WI38 (cell line): ENCODE measurements at regions not wholly inside any gene's neighbourhood (a gene's known extent, or its start where the extent isn't known, plus 50 kb on each side); places are given as distances from the start of the nearest gene placed in this dataset.

Source experiments
- H3K4me3 ChIP-seq: 2 replicates; pipeline ENCODE4 v1.5.1; 2011; ENCODE audit warnings: low read depth, mild to moderate bottlenecking, control low read depth, low read length
- CTCF ChIP-seq: IDR thresholded peaks from 2 replicates; pipeline ENCODE4 v1.5.1; 2012; ENCODE audit warnings: low read depth, mild to moderate bottlenecking, control low read depth, low read length

GRCh38 chr6:156030053-156030452 lies 574.4 kb upstream of the NOX3 start:
- H3K4me3 ChIP-seq = no peak overlapping the region
- no peak for TF ChIP-seq CTCF

DNA sequence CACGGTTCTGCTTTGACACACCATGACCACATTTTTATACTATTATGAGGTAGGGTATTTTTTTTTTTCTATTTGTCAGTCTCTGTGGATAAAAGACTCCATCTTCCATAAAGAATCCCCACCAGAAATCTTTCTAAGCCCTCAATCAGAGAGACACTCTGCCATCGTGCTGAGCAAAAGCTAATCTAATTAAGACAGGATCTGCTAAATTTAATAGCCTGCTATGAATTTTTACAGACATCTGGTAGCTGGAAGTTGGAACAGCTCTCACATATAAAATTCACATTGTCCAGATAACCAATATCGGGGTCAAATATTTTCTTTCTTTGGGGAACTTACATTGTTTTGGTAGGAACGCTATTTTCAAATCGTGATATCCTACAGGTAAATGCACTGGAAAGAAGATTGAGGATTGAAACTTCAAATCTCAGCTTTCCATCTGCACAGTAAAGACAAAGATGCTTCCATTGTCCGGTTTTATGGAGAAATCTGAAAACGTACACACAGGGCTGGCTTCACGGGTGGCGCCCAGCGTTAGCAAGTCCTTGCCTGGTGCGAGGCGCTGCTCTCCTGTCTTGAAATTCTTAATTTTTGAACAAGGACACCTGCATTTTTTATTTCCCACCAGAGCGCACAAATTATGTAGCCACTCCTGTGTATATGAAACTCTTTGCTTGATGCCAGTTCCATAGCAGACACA lies 573.8 kb upstream of the NOX3 start:
- H3K4me3 ChIP-seq = no peak overlapping the region
- TF ChIP-seq CTCF = no peak

DNA sequence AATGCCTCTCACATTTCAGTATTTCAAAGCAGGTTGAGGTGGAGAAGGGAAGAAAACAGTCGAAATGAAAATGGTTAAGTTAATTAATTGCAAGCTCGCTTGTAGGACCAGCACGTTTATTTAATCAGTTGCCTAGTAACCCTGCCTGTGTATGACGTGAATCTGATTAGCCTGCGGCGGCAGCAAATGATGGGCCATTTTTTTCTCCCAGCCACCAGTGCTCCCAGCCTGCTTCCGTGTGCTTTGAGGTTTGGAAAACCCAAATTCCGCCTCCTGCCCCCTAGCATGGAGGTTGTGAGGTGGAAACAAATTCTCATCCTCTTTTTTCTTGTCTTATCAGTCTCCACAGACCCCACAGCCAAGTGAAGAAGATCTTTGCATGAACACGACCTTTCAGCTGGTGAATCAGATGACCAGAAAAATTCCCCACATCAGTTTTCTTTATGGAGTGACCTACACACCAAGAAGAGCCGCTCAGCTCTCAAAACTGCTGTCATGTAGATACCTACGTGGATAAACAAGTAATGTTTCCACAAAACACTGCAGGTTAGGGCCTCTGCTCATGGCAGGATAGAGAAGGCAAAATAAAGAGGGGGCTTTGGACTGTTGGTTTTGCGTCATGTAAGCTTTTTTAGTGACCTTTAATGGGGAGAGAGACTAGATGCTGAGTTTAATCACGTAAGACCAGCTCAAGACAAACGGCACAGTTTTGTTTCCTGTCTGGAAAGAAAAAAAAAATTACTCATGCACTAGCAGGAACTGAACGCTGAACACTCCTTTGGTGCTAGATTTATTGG lies 572.9 kb upstream of the NOX3 start:
- no peak overlapping the region for H3K4me3 ChIP-seq
- TF ChIP-seq CTCF = no peak

DNA sequence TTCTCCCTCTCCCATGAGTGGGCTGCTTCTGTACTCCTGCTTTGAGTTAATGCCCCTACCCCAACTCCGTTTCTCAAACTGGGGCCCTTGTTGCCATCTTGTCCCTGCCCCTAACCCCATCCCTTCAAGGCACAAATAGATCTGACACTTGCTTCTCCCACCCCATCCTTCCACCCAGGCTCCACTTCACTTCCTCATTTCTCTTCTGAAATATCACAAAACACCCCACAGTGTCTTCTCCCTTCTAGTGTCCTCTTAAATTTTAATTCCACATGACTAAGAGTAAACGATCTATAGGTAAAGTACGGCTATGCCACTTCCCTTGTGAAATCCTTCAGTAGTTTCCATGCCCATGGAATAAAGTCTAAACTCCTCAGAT lies 571.6 kb upstream of the NOX3 start:
- no peak overlapping the region for H3K4me3 ChIP-seq
- no peak for TF ChIP-seq CTCF

DNA sequence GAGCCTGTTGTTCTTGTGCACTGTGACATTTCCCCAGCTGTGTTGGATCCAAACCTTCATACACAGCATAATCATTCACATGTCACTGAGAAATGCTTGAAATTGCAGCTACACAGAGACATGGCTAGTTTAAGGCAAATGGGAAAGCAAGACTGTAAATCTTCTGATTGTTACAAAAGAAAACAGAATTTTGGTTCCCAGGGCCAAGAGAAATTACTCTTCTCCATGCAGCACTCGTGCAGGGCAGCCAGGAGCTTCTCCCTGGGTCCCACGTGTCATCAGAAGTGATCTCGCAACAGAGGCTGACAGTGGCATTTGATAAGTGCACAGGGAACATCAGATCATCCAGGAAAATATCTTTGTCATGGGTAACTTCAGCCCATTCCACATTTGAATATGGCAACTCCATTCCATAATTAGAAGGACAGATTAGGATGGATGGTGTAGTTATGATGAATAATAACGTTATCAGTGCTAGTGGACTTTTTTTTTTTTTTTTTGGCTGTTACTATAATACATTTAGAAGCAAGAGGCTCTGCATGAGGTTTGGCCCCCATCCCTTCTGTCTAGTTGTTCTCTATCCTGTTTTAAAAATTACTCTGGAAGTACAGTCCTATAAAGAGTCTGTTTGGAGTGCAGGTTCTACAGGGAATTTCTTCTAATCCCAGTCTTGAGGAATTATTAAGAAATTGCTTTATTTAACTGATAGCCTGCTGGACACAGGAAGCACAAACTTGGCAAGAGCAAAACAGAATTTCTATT lies 571.0 kb upstream of the NOX3 start:
- TF ChIP-seq CTCF = no peak
- H3K4me3 ChIP-seq = no peak overlapping the region

GRCh38 chr6:156024339-156024738 lies 568.7 kb upstream of the NOX3 start:
- no peak overlapping the region for H3K4me3 ChIP-seq
- TF ChIP-seq CTCF = no peak
